NCI-H146 (cell line): ENCODE measurements at regions not wholly inside any gene's neighbourhood (a gene's known extent, or its start where the extent isn't known, plus 50 kb on each side); places are given as distances from the start of the nearest gene placed in this dataset.
"Not testable (repeated sequence)": the region's sequence is repeated elsewhere in the genome, so short reads cannot be mapped to it uniquely, and the experiment has no call there.

Experiments
- DNase-seq: peaks from one replicate; lab custom pipeline; 2025; lab: John Stamatoyannopoulos, UW

- no peak for DNase-seq
Measured at GRCh38 chr5:18799482-18800128, 1165.3 kb downstream of the TAF11L14 start.

- DNase-seq, result no peak
Measured at GRCh38 chr5:18800293-18801025, 1166.2 kb downstream of the TAF11L14 start.

GRCh38 chr5:18801413-18801812 lies 1167.2 kb downstream of the TAF11L14 start:
- not testable (repeated sequence) for DNase-seq

GRCh38 chr5:18802336-18802735 lies 1168.1 kb downstream of the TAF11L14 start:
- DNase-seq, result no peak

- DNase-seq, result no peak
Measured at GRCh38 chr5:18805376-18805775, 1171.1 kb downstream of the TAF11L14 start.

- DNase-seq, result no peak
Measured at GRCh38 chr5:18807256-18808149, 1173.2 kb downstream of the TAF11L14 start.

GRCh38 chr5:18811661-18812060 lies 1176.3 kb downstream of the CDH18 start:
- DNase-seq, result no peak

- no peak for DNase-seq
Measured at GRCh38 chr5:18828351-18828750, 1159.6 kb downstream of the CDH18 start.

- no peak for DNase-seq
Measured at GRCh38 chr5:18829539-18829938, 1158.5 kb downstream of the CDH18 start.

- no peak for DNase-seq
Measured at GRCh38 chr5:18850216-18850615, 1137.8 kb downstream of the CDH18 start.

GRCh38 chr5:18872978-18873377 lies 1115.0 kb downstream of the CDH18 start:
- DNase-seq, result no peak

- no peak for DNase-seq
Measured at GRCh38 chr5:18876565-18876964, 1111.4 kb downstream of the CDH18 start.

- DNase-seq, result no peak
Measured at GRCh38 chr5:18881615-18882014, 1106.4 kb downstream of the CDH18 start.

- no peak for DNase-seq
Measured at GRCh38 chr5:18882154-18882553, 1105.8 kb downstream of the CDH18 start.

GRCh38 chr5:18888821-18889220 lies 1099.2 kb downstream of the CDH18 start:
- no peak for DNase-seq

GRCh38 chr5:18900644-18901043 lies 1087.4 kb downstream of the CDH18 start:
- DNase-seq, result no peak

GRCh38 chr5:18920966-18921365 lies 1067.0 kb downstream of the CDH18 start:
- no peak for DNase-seq

- DNase-seq, result no peak
Measured at GRCh38 chr5:18932081-18932480, 1055.9 kb downstream of the CDH18 start.

GRCh38 chr5:18944771-18945170 lies 1043.2 kb downstream of the CDH18 start:
- DNase-seq, result no peak

- DNase-seq, result no peak
Measured at GRCh38 chr5:18954239-18954638, 1033.8 kb downstream of the CDH18 start.

- no peak for DNase-seq
Measured at GRCh38 chr5:18959535-18959934, 1028.5 kb downstream of the CDH18 start.

- no peak for DNase-seq
Measured at GRCh38 chr5:18961234-18961633, 1026.8 kb downstream of the CDH18 start.

- no peak for DNase-seq
Measured at GRCh38 chr5:18965893-18966292, 1022.1 kb downstream of the CDH18 start.
